HG02973 (cell line): ENCODE measurements at regions not wholly inside any gene's neighbourhood (a gene's known extent, or its start where the extent isn't known, plus 50 kb on each side); places are given as distances from the start of the nearest gene placed in this dataset.
"Not testable (repeated sequence)": the region's sequence is repeated elsewhere in the genome, so short reads cannot be mapped to it uniquely, and the experiment has no call there.

Experiments used
- ATAC-seq: cut with Tn5 transposase; IDR thresholded peaks from one replicate; pipeline ENCODE4 v1.9.1; 2021; ENCODE audit warnings: moderate library complexity; ENCODE audit not compliant: unreplicated experiment

DNA sequence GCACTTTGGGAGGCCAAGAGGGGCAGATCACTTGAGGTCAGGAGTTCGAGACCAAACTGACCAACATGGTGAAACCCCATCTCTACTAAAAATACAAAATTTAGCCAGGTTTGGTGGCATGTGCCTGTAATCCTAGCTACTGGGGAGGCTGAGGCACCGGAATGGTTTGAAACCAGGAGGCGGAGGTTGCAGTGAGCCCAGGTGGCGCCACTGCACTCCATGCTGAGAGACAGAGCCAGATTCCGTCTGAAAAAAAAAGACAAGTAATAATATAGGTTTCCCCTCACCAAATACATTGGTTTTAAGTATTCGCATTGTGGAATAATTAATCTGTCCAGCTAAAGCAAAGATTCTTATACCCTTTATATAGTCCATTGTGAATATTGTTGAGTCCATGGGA lies 1544.6 kb downstream of the OLFM4 start:
- no peak for ATAC-seq

DNA sequence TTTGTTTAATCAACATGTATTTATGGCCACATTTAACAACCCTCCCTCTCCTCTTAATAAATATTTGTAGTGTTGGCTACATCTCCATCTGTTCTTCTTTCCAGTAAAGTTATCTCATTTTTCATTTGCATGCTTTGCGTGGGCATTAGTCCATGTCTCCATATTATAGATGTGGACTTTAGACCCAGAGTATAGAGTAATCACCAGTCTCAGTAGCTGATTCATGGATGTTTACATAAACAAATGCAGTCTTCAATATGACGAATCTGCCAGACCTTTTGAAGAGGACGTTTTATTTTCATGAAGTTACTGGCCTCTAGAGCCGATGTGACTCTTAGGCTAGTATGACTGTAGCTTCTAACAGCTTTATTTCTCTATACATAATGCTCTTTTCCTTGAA lies 1546.2 kb downstream of the OLFM4 start:
- ATAC-seq = no peak

DNA sequence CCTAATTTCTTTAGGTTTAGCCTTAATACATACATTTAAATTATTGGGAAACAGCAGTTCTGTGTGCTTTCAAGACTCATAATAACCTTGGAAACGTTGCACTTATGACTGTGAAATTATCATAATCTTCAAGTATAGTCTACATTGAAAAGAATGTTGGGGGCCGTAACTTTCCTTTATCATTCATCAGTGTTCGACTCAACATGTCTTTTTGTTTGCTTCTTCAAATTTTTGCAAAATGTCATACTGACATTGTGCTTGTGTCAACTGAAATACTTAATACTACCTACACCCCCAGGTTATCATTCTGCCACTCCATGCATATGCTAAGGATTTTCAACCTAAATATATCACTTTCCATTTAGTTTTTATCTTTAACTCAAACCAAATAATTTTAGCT lies 1562.9 kb downstream of the OLFM4 start:
- ATAC-seq = no peak

DNA sequence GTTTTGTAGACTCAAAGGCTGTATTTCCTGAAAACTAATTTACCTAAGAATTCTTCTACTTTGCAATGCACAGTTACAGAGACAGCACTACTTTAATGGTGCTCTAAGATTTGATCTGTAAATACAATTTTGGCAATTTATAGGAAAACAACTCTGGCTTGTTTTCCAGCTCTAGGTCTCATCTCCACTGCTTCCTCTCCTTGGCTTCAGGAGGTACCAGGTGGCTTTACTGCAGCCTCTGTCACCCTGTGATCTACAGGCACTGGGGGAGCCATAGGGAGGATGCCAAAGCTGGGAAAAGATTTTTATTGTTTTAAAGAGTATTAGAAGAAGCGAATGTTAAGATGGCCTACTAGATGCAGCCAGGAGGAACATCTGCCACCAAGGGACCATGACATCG lies 1563.6 kb downstream of the OLFM4 start:
- ATAC-seq = no peak

DNA sequence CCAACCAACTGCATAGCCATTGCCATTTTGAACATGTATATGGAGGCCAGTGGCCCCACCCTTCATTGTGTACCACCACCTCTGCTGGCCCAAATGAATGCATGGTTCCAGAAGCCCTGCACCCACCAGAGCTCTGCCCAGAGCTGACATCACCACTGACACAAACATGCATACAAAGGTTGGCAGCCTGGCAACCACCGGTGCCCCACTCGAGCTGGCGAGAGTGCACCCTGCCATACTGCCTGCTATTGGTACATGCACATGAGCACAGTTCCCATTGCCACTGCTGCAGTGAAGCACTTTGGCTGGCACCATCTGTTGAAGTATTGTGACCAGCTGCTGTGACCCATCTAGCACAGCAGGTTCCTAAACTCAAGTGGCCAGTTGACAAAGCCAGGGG lies 1564.9 kb downstream of the OLFM4 start:
- ATAC-seq = no peak

DNA sequence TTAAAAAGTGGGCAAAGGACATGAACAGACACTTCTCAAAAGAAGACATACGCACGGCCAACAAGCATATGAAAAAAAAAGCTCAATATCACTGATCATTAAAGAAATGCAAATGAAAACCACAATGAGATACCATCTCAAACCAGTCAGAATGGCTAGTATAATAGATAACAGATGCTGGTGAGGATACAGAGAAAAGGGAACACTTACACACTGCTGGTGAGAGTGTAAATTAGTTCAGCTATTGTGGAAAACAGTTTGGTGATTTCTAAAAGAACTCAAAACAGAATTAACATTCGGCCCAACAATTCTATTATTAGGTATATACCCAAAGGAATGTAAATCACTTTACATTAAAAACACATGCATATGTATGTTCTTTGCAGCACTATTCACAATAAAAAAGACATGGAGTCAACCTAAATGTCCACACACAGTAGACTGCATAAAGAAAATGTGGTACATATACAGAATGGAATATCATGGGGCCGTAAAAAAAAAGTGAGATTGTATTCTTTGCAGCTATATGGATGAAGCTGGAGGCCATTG lies 1569.0 kb downstream of the OLFM4 start:
- no peak for ATAC-seq

DNA sequence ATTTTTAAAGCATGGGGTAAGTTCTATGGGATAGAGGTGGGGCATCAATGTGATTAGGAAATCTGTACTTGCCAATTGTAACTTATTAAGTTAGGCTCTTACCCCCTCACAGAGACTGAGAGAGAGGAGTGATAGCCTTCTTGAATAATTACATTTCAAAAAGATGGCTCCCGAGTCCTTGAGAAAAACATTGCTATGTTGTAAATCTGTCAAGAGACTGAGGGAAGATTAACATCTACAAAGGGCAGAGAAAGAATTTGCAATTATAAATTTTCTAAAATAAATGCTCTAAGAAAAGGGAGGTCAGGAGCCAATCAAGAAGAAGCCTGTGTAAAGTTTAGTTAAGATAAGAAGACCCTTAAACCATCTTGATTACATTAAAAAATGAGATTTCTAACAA lies 1570.8 kb downstream of the OLFM4 start:
- ATAC-seq = no peak

DNA sequence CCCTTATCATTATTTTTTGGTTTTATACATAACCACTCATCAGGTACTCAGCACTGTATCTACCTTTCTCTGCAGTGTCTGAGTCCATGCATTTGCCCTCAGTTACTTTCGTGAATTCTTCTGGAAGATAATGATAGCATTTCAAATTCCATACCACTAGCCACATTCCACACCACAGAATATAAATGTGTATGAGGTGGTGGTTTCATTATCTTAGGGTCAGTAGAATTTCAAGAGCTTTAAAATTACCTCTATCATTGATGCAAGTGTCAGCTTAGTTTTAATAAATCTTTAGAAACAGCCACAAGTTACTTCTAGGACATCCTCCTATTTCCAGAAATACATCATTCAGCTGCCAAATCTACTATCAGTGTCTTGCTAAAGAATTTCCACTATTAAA lies 1578.3 kb downstream of the OLFM4 start:
- no peak for ATAC-seq

DNA sequence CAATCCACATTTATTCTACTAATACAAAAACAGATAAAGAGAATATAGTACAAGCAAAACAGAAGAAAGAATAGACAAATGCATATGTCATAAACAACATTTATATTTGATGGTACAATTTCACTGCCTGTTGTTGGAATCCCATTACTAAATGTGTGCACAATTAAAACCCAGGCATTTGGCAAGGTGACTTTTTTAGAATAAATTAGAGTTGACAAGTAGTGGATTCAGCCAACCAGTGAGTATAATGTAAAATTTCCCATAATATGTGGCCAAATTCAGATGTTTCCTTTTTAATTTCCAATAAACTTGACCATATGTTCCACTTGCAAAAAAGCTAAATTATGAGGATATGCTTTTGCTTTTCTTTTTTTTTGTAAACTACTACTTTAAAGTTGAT lies 1578.8 kb downstream of the OLFM4 start:
- ATAC-seq = no peak

DNA sequence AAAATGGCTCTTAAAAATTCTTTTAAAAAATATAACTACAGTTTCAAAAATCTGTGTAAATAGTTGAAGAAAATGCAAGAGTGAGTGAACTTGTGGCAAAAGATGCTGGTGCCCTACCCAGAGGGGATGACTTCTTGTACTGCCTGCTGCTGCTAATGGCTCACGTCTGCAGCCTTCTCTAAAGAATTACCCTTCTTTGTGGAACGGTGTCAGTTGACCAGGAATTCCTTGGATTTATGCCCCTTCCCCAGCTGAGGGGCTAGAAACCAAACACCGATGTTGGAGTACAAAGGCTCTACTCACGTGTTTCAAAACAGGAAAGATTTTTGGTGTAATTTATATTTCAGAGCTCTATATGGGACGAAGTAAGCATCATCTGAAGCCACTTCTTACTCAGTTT lies 1582.8 kb downstream of the OLFM4 start:
- no peak for ATAC-seq

DNA sequence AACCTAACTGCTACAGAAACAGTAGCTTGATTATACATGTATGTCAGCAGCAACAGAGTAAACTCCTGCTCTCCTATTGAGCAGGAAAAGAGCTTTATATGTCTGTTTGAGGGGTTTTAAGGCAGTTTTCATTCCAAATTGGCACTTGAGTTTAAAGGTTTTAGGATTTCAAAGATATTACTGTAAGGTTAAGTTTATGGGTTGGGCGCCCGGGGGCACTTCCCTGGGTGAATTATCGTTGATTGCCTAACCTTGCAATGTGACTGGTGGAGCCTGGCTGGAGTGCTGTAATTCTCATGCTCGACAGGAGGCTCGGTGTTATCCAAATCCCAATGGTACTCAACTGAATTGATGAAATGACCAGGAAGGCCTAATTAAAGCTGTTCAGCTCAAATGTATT lies 1586.1 kb downstream of the OLFM4 start:
- no peak for ATAC-seq

DNA sequence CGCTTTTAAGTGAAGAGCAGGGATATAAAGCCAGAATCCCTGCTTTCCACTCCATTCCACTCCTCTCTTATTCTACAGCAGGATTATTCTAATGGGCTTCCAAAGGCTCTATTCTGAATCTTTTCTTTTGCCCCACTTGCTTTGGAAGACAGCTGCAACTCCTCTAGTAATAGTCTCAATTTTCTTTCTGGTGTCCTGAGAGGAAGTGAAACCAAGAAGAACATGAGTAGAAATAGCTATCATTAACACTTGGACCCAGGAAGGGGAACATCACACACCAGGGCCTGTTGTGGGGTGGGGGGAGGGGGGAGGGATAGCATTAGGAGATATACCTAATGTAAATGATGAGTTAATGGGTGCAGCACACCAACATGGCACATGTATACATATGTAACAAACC lies 1597.9 kb downstream of the OLFM4 start:
- not testable (repeated sequence) for ATAC-seq

DNA sequence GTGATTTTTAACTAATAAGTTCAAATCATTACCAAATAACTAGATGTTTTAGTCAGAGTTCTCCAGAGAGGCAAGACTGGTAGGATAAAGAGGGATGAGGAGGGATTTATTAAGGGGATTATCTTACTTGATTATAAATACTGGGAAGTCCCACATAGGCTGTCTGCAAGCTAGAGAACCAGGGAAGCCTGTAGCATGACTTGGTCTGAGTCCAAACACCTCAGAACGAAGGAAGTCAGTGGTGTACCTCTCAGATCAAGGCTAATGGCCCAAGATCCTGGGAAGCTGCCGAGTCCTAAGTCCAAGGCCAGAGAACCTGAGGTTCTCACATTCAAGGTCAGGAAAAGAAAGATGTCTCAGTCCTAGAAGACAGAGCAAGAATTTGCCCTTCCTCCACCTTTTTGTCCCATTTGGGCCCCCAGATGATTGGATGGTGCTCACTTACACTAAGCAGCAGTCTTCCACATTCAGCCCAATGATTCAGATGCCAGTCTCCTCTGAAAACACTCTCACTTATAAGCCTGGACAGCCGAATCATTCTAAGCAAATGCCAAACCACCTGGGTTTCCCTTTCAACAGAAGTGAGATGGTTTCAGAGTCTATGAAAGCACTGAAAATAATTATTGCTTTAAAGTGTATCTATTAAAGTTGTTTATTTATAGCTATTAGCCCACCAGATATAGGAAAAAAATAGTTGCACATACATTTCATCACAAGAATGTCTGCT lies 1599.2 kb downstream of the OLFM4 start:
- ATAC-seq = no peak

DNA sequence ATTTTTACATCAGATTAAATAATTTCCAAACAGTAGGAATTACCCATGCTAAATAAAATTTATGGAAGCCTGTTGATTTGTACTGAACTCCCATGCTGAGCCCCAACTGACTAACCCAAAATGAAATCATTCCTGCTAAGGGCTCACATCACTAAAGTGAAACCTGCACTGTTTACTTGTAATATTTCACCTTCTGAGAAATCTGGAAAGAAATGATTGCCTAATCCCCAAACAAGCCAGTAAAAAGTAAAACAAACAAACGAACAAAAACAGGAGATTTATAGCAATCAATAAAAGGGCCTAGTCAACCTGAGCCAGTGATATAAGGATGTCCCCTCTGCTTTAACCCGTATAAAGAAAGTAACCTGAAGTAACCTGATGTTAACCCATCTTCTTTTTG lies 1599.8 kb downstream of the OLFM4 start:
- no peak for ATAC-seq

DNA sequence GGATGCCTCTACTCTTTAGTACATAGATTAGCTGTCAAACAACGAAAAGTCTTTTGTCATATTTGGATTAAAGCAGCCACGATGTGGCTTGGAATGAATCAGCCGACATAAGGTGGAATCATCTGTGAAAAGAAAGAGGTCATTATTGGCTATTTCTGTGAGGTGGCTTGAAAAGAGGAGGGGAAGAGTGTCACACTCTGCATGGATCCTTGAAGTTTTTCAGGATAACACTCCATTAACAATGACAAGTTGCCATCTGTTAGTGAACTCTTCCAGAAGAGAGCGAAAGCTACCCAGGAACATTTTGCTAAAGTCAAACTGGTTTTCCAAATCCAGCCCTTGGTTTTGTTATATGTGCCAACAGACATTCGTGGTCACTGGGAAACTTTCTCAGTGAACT lies 1604.8 kb downstream of the OLFM4 start:
- no peak for ATAC-seq

DNA sequence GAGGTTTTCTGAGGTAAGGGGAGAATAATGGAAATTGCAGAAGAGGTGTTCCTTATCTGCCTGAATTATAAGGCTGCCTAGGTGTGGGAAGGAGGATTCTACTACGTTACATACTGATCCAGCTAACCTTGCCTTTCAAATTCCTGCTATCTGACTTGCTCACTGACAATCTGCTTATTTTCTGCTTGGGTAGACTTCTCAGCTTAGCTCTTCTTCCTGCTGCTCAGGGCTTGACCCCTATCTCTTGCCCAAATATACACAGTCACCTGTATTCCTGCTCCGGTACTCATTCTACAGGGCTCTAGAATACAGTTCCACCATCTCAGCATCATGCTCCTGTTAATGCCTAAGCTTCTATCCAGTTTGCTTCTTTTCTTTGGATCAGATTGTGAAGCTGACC lies 1607.6 kb downstream of the OLFM4 start:
- ATAC-seq = no peak

DNA sequence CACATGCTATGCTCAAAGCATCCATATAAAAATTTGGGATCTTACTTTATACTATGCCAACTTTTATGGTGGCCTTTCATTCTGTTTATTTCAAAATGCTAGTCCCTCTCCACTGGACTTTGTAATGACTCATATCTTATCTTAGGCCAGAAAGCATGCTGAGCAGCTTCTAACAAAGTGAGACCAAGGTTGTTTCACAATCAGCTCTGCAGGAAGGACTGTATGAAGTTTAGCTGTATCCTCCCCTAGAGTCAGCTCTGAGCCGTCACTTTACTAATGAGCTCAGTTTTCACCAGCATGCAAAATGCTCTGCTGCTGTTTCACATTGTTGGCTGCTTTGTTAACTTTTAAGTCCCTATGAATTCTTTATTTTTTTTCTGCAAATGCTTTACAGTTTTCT lies 1608.8 kb downstream of the OLFM4 start:
- no peak for ATAC-seq

DNA sequence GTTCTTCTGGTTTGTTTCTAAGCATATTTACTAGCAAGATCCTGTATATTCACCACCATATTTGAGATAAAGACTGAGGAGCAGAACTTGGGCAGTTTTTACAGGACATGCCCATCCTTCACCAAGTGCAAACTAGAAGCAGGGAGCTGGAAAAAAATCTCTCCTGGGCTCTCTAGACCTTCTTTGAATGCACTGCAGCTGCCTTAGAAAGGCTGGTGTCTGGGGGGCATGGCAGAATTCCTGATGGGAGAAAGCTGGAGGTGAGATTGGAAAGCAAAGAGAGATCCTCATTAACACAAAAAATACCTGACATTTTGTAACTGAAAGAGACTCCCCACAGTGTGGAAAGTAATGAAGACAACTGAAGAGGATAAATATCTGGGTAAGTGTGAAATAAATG lies 1612.1 kb downstream of the OLFM4 start:
- ATAC-seq = no peak

DNA sequence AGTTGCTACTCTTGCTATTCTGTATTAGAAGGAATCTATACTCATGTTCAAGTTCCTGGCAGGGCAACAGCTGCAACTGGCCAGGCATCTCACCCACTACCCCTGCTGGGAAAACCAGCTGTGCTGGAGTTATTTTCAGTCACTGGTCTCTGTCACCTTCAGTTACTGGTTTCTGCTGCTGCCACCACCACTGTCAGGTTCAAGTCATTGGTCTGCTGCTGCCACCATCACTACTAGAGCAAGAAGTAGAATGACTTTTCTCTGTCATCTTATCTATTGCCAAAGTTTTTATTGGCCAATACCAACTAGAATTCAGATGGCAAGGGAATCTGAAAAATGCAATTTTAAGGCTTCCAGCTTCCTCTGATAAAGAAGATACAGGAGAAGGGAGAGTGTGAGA lies 1615.2 kb downstream of the OLFM4 start:
- no peak for ATAC-seq

DNA sequence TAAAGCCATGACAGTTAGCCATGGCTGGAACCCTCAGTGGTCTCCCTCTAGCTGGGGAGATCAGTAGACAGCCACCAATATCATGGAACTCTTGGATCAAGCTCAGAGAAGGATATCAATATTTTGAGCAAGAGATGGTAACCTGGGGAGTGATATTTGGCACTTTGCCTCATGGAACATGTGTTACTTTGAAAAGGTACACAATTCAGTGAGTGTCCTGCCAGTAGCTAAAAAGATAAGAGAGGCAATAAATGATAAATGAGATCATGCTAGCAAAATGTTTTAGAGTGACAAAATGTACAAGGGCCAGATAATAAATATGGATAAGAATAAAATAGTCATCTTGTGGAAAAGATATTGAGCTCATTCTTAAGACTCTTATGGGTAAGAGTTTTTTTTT lies 1618.7 kb downstream of the OLFM4 start:
- ATAC-seq = no peak

DNA sequence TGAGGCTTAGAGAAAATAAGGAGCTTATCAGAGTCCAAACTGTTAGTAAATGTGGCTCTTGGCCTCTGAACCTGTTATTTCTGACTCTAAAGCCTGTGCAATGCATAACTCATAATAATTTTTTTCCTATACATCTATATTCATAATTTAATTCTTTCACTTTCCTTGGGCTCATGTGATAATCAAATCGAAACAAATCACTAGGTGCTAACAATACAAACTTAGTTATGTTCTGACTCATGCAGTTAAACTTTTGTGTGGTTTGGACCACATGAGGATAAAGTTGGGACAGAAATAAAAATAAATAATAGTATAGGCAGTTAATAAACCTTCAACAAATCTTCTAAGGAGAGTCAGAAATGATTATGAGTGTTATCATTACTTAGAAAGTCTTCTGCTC lies 1629.0 kb downstream of the OLFM4 start:
- ATAC-seq = no peak

DNA sequence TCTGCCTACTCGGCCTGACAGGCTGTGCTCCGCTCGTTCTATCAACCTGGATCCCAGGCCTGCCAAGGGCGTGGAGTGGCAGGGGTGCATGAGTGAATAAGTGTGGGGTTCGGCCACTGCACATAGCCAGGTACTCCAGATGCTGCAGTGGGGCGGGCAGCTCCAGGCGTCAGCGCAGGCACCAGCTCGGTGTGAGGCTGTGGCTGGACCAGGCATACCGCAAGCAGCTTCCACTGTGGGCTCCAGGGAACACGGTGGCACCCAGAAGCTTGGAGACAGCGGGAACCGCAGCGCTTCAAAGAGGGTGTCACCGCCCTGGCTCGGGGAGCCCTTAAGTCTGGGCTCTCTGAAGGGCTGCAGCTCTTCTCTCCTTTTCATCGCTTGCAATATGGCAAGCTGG lies 1630.2 kb downstream of the OLFM4 start:
- no peak for ATAC-seq

DNA sequence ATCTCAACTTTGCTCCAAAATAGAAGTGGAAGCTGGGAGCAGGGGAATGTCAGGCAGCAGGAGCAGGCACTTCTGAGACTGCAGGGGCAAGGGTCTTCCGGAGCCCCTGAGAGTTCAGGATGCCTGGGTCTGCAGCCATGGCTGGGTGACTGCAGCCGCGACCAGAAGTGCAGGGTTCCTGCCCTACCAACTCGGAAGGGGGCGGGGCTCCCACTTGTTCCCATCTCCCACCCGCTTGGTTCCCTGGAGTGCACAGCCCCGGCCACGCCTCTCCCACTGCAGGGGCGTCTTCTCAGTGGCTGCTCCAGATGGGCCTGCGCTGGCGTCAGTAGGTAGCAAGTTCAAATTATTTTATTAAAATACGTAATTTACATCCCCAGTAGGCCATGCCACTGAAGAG lies 1631.7 kb downstream of the OLFM4 start:
- no peak for ATAC-seq
